ENCODE measurements at regions not wholly inside any gene's neighbourhood (a gene's known extent, or its start where the extent isn't known, plus 50 kb on each side); places are given as distances from the start of the nearest gene placed in this dataset.

DNA sequence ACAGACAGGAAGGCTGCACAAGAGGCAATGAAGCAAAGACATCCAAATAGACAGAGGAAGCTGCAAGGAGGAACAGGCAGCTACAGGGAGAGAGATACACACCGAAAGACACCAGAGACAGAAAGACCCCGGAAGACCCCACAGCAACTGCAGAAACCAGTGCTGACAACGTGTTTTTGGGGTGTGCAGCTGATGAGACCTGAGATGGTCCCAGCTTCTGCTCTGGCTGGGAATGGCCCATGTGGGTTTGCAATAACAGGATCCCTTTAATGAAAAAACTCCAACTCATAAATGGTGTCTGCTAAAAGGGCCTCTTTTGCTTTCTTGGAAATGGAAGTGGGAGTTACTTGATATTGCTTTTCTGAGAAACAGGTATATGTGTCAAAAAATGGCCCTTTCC lies 101.5 kb upstream of the CDH11 start:
- DNase-seq, result no peak

DNA sequence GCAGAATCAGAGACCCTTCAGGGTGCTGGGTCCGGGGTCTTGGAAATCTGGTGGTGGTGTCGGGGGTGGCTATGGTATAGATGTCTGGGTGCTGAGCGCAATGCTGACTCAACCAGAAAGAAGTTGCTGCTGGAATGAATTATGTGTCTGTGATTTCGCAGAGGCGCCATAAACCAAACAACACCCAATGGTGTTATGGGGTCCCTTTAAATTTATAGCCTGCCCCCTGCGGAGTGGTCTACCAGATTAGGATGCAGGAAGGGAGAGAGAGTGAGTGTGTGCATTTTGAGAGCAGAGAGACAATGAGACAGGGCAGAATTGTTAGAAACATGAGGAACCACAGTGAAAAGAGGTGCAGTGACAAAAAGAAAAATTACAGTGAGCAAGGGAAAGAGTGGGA lies 100.7 kb upstream of the CDH11 start:
- no peak for DNase-seq

DNA sequence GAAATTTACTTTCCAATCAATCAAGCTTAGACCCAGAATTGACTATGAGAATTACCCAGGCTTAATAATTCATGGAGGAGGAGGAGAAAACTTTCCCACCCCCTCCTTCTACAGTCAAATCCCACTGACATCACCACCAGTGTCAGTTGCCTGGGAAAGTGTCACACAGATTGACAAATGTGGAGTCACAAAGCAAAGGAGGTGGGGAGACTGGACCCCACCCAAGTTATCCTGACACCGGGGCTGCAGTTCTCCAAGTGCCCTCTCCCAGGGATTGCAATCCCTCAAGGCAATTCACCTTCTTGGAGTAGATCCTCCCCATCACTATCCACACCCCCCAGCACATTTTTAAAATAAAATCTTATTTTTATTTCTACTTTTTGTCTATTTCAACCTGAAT lies 100.2 kb upstream of the CDH11 start:
- DNase-seq, result no peak

DNA sequence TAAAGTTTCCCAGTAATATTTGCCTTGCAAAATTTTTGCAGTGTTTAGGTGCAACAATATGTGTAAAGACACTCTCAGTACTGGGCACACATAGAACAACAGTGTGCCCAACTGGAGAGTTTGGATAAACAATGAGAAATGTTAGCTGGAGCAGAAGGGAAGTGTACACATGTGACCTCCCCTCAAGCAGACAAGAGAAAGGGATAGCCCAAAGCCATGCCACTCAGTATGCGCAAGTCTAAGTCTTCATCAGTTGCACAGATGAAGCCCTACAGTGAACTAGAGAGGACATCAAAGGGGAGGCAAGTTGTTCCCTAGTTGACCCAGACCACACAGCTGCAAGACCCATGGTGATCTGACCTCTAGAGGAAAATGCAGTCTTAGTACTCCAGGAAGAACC lies 97.9 kb upstream of the CDH11 start:
- DNase-seq, result no peak

DNA sequence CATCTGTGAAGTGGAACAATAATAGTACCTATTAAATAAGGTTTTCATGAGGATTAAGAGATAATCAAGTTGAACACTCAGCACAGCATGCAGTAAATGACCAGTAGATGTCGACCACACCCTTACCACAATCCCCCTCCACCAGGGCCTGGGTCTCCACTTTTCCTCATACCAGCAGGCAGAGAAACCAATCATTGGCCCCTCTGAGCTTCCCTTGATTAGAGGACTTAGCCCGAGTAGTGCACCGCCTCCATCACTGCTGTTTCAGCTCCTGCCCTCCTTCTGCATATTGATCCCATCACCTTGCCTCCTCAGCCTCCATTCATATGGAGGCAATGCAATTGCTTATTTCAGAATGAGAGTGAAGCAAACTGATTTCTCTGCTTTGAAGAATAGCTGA lies 96.5 kb upstream of the CDH11 start:
- no peak for DNase-seq

DNA sequence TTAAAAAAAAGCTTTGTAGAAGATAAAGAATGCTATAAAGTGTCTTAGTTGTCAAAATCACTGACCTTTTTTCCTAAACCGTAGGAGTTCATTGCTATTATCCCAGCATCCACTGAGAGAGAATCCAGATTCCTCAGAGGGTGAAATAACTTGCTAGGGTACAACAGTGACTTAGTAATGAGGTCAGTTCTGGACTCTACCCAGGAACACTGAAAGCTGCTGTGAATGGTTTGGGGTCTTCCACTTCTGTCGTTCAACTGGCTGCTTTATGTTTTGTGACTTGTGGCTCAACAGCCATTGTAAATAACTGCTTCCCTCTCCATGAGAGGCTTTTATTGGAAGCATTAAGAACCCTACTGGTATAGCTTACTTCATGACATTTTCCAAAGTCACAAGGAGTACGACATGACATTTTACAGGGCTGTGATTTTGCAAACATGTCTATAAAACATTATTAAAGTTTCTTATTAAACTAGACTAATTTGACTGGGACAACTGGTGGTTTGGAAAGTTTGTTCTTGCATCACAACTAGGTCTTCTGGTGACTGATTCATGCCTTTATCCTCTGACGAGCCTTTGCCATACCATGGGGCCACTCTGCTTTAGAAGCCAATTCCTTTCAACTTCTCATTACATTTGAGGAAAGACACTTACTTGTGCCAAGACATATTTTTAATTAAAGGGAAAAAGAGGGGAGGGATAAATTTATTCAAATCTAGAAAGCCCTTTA lies 92.2 kb upstream of the CDH11 start:
- no peak for DNase-seq

DNA sequence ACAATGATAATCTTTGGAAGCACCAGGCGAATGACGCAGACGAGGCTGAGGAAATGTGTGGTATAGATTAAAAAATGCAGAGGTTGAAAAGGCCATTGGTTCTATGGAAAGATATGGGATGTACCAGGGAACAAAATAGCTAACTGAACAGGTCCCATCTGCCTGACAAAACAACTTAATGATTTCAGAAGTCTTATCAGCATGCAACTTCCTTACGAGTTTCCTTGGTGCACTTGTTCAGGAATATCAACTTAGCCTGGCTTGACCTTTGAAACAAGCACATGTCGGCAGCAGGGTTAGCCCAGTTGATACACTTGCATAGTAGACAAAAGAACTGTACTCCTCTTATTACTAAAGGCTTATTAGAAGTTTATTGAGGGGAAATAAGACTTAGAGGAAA lies 90.9 kb upstream of the CDH11 start:
- no peak for DNase-seq

DNA sequence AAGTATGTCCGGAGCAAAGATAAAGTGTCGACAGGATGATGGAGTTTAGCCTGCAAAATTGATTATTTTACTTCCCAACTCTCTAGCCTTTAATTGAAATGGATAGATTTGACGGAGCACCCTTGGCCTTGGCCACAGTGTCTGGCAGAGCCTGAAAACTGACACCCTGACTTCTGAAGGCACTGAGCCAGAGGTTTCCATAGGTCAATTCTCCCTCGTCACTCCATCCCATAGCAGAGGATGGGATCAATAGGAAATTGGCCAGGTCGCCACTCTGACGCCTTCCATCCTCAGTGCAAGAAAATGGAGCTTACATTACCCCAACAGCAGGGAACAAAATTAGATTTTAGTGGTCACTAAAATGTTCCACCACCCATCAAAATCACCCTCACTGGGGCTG lies 90.4 kb upstream of the CDH11 start:
- no peak for DNase-seq

DNA sequence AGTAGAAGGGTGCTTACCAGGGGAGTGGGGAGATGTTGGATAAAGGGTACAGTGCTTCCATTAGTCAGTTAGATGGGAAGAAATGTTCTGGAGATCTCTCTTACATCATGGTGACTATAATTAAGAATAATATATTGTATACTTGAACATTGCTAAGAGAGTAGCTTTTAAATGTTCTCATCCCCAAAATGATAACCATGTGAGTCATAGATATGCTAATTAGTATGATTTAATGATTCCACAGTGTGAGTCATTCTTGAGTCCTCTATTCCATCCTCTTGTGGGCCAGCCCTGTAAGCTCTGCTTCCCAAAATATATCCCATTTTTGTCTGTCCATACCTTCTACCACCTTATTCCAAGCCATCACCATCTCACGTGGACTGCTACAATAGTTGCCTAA lies 80.6 kb upstream of the CDH11 start:
- no peak for DNase-seq

DNA sequence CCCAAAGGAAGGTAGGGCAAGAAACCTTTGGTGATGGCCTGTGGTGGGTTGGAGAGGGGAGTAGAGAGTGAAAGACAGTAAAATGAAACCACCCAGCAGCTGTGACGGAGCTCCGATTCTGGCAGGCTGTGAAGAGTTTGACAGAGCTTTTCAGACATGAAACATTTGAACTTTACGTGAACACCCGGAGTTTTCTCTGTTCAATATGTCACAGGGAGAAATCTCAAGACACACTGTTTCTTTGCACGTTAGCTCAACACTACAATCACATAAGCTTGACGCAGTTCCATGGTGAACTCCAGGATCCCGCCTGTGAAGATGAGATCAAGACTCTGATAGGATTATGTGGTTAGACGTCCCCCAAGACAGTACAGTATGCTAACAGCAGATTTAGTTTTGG lies 79.6 kb upstream of the CDH11 start:
- DNase-seq, result no peak

DNA sequence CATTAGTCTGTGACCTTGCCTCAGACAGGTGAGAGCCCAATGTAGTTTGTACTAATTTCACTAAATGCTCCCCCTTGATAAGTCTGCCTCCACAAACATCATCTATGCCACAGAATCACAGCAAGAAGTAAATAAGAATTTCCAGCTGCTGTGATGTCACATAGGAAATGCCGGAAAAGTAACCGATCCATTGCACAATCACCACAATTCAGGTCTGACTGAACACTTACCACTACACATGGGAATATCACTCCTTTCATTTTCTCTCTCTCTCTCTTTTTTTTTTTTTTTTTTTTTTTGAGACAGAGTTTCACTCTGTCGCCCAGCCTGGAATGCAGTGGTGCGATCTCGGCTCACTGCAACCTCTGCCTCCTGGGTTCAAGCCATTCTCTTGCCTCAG lies 79.0 kb upstream of the CDH11 start:
- DNase-seq, result no peak

DNA sequence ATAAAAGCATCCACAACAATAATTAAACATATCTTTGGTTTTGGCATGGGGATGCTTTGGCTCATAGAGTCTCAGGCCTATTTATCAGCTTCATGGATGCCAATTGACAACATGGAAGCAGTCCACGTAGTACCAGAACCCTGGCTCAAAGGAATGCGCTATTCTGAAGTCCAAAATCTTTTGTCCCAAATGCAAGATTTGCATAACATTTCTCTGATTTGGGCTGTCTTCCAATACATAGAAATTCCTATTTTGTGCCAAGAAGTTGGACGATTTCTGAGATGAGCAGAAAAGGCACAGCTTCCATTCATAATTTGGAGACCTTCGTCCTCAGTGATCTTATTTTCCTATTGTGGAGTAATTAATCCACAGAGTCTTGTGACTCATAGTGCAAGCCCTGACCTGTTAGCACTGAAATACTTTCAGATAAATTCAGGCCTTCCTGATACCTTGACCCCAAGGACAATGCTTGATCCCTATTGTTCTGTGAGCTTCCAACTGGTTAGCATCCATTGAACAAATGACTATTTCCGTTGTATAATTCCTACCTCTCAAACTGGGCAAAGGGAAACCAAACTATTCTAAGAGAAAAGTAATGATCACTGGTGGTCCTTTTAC lies 78.4 kb upstream of the CDH11 start:
- no peak for DNase-seq

DNA sequence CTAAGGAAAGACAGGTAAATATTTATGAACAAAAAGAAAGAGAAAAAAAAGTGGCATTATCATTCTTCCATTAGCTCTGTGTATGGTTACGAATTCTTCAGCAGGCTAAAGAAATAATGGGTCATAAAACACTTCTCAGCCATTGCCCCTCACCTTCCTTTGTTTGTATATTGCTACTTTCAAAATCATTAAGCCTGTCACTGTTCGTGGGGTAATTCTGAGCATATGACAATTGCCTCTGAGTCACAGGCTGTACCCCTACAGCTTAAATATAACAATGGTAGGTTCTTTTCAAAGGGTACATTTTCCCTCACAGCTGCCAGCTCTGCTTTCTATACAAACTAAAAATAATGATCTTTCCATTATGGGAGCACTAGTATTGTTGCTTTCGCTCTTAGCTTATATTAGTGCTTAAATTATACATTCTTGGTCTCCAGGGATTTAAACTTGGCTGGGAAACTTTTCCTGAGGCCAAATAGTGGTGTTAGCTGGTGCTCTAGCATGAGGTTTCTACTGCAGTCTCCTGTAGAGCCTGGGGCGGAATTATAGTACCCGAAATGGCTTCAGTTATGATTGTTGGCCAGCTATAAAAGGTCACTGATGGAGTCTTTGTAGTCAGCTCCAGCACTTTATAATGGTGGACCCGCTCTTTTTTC lies 74.7 kb upstream of the CDH11 start:
- DNase-seq, result no peak

DNA sequence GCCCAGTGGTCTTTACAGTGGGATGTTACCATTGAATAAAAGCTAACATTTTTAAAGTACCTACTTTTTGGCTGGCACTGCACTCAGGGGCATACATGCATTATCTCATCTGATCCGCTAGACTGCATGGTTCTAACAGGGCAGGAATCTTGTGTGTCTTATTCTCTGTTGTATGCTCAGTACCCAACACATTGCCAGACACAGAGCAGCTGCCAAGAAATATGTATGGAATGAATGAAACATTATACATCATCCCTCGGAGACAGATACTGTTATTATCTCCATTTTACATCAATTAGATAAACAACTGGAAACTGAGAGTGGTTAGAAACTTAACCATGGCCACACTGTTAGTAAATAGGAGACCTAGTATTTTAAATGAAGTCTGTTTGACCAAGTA lies 74.1 kb upstream of the CDH11 start:
- no peak for DNase-seq

DNA sequence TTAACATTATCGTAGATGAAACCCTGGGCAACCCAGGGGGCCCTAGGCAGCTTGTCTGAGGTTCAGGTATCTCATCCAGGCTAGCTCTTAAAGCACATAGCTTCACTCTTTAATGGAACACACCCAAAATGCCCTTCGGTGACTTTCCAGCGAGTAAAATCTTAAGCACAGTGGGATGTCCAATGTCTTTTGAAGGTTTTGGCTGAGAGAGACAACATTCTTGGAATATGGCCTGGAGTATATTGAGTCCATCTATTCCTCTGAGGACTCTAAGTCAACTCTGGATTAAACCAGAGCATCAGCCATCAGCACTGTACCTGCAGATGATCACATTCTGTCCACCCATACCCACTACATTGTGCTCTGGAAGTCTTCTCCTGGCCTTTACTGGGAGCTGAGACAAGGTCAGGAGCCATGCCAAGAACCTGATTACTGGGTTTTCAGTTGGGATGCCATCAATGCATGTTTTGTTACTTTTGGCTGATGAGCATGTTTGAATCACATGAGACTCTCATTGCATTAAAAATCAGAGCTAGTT lies 63.4 kb upstream of the CDH11 start:
- DNase-seq, result no peak

DNA sequence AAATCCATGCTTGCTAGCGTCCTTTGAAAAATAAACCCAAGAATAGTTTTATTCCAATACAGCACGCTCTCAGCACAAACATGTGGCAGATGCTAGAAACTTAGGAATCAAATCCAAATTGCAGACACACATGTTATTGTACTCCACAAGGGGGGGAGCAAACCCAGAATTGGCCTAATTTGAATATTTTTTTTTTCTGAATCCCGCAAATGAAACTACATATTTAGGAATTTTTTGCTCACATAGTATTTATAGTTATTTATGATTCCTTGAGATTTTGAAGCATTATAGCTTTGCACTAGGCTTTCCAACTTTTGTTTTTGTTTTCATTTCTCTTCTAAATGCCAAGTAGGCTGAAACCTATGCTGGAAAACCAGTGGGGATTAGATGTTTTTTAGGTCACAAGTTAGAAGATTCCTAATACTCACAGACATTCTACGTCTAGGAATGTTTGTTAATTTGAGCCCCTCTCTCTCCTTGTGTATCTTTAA lies 59.3 kb upstream of the CDH11 start:
- no peak for DNase-seq

DNA sequence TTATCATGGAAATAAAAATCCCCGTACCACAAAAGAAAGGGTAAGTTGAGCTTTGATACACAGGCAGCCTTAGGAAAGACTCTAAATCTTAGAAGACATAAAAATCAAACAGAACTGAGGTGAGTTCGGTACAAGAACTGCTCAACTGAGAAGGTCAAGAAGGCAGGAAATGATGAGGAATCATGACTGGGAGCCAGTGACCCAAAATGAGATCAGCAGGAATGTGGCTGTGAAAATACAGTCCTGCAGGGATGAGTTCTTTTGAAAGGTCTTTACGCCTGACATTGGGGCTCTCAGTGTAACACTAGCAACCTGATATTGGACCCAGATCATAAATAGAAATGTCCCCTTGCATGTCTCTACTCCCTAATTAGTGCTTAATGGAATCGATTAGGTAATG lies 56.3 kb upstream of the CDH11 start:
- no peak for DNase-seq

DNA sequence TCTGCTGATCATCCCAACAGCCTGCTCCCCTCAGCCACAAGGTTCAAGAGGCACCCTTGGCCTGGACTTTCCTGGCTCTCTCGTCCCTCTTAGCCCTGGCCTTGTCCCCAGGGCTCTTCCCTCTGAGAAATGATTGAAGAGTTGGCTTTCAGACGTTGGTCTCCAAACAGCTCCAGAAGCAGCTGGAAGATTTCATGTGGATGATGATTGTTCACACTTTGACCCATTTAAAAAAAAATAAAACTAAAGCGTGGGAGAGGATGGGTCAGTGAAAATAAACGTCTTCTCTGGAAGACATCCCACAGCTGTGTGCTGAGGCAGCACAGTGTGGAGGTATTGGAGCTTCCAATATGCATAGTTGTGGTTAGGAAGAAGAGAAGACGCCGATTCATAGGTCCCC lies 54.7 kb upstream of the CDH11 start:
- no peak for DNase-seq

DNA sequence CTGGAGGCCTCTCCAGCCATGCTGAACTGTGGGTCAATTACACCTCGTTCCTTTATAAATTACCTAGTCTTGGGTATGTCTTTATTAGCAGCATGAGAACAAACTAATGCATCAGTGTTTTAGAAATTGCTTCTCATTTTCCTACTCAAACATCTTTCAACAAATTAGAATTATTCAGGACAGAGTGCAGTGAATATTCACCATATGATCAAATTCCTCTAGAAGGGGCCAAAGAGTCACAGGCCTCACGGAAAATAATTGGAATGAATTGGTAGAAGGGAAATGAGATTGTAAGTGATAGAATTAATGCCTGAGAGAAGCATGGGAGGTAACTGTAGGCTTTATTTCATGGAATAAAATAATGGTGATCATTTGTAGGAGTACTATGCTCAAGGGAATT lies 50.5 kb upstream of the CDH11 start:
- no peak for DNase-seq
